ENCODE measurements at regions not wholly inside any gene's neighbourhood (a gene's known extent, or its start where the extent isn't known, plus 50 kb on each side); places are given as distances from the start of the nearest gene placed in this dataset.

GRCh38 chr11:22467248-22467647 lies 129.1 kb downstream of the SLC17A6 start:
- Histone ChIP-seq H3K4me1 (replicated peaks in 1 of 2; ENCODE audit: control insufficient read depth in 2 of 2, insufficient read depth in 2 of 2, low read length in 2 of 2) (no peaks in the 10 kb centered on the region), H3K79me2 (ENCODE audit: control insufficient read depth, insufficient read depth, low read length) (no peaks in the 10 kb centered on the region), H3K4me2 (ENCODE audit: insufficient read depth, low read length) (no peak overlapping the region), H3K9me1 (ENCODE audit: control insufficient read depth, insufficient read depth, low read length) (no peaks in the 10 kb centered on the region), H3K36me3 (ENCODE audit: control insufficient read depth, insufficient read depth, low read length) (no peaks in the 10 kb centered on the region), H4K20me1 (replicated peaks; ENCODE audit: control insufficient read depth, insufficient read depth, low read length) (no peaks in the 10 kb centered on the region), H3K27me3 (ENCODE audit: control insufficient read depth in 2 of 2, insufficient read depth in 2 of 2, low read length in 2 of 2) (no peaks in the 10 kb centered on the region), H3K27ac (ENCODE audit: extremely low read depth, low read depth, low read length) (no peak overlapping the region), H2AFZ (ENCODE audit: low read depth, low read length) (no peak overlapping the region), H3K9me3 (replicated peaks; ENCODE audit: control insufficient read depth, insufficient read depth, low read depth, low read length) (no peaks in the 10 kb centered on the region), H3K4me3 (no peak overlapping the region), H3K9ac (ENCODE audit: insufficient read depth in 1 of 2, low read depth in 2 of 2, low read length in 2 of 2) (no peak overlapping the region)
- TF ChIP-seq USF1 (CRISPR knock-in tag; IDR thresholded peaks at IDR 0.05) (no peak), ZNF764 (CRISPR knock-in tag; IDR thresholded peaks at IDR 0.05; ENCODE audit: low read depth) (no peak), E2F4 (CRISPR knock-in tag; IDR thresholded peaks at IDR 0.05; ENCODE audit: low read depth) (no peak), NUFIP1 (IDR thresholded peaks at IDR 0.05; ENCODE audit: partially characterized antibody) (no peak), ZNF589 (CRISPR knock-in tag; IDR thresholded peaks at IDR 0.05; ENCODE audit: low read depth) (no peak), HINFP (tag; conservative IDR thresholded peaks at IDR 0.05; ENCODE audit: low read depth) (no peak), AFF4 (CRISPR knock-in tag; IDR thresholded peaks at IDR 0.05) (no peak), ZNF212 (CRISPR knock-in tag; IDR thresholded peaks at IDR 0.05) (no peak), ILK (tag; IDR thresholded peaks at IDR 0.05; ENCODE audit: borderline replicate concordance, low read depth) (no peak), CBX5 (IDR thresholded peaks at IDR 0.05; ENCODE audit: borderline replicate concordance, low read depth) (no peak)
- BruUV-seq (replicated peaks) = no TSS peak
- FAIRE-seq = no peak
- POLR2A ChIA-PET = no interaction called here
- intact Hi-C loops (cut with micrococcal nuclease) (no loop called here), in situ Hi-C loops (cut with MboI) (no loop called here)
- no peak for DNase-seq (ENCODE audit: extremely low read depth in 1 of 4, low spot score in 3 of 4)
- 0% methylated on average over 2 of the region's 2 CpGs for WGBS (ENCODE audit: insufficient coverage, low coverage, missing lambda C conversion rate)
- no peak for ATAC-seq
- CTCF ChIA-PET (ENCODE audit: low intra/inter-chr PET ratio) = no interaction called here
